ENCODE measurements at regions not wholly inside any gene's neighbourhood (a gene's known extent, or its start where the extent isn't known, plus 50 kb on each side); places are given as distances from the start of the nearest gene placed in this dataset.

GRCh38 chr10:128568491-128568890, 442.3 kb upstream of the MKI67 start:
- no peak overlapping the region for H3K4me3 ChIP-seq (replicated peaks; ENCODE audit: low read depth, low read length)
- DNase-seq (ENCODE audit: low read depth): no peak
- TF ChIP-seq, protein P1, sequence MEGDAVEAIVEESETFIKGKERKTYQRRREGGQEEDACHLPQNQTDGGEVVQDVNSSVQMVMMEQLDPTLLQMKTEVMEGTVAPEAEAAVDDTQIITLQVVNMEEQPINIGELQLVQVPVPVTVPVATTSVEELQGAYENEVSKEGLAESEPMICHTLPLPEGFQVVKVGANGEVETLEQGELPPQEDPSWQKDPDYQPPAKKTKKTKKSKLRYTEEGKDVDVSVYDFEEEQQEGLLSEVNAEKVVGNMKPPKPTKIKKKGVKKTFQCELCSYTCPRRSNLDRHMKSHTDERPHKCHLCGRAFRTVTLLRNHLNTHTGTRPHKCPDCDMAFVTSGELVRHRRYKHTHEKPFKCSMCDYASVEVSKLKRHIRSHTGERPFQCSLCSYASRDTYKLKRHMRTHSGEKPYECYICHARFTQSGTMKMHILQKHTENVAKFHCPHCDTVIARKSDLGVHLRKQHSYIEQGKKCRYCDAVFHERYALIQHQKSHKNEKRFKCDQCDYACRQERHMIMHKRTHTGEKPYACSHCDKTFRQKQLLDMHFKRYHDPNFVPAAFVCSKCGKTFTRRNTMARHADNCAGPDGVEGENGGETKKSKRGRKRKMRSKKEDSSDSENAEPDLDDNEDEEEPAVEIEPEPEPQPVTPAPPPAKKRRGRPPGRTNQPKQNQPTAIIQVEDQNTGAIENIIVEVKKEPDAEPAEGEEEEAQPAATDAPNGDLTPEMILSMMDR (IDR thresholded peaks at IDR 0.05; ENCODE audit: low read length, missing control alignments): no peak

GRCh38 chr10:128568990-128569945, 443.0 kb upstream of the MKI67 start:
- no peak for DNase-seq (ENCODE audit: low read depth)
- H3K4me3 ChIP-seq (replicated peaks; ENCODE audit: low read depth, low read length): no peak overlapping the region
- TF ChIP-seq, protein P1 (IDR thresholded peaks at IDR 0.05; ENCODE audit: low read length, missing control alignments): no peak

DNA sequence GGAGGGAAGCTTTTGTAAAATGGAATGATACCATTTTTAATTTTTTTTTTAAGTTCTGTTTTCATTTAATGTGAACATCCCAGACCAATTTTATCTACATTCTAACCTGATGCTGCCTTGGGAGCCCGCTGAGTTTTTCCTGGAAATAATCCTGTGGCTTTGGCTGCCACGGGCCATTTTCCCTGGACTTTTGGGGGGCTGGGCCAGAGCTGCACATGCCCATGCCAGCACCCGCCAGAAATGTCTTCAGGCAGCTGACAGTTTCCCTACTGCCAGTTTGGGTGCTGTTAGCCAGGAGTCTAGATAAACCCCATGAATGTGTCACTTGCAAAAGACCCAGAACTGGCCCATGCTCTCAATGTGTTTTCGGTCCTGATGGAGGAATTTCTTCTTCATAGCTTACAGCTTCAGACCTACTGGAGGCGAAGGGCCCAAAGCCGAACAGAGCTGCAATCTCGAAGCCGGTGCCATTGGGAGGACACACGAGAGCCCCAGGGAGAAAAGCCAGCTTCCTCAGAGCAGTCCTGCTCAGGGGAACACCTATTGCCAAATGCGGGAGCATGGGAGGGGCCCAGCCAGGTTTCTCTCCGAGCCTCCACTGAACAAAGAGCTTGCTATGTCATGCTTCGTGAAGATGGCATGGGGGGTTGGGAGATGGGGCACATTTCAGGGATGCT, 444.2 kb upstream of the MKI67 start:
- TF ChIP-seq, protein P1 (IDR thresholded peaks at IDR 0.05; ENCODE audit: low read length, missing control alignments): no peak
- H3K4me3 ChIP-seq (replicated peaks; ENCODE audit: low read depth, low read length): no peak overlapping the region
- DNase-seq (ENCODE audit: low read depth): no peak

DNA sequence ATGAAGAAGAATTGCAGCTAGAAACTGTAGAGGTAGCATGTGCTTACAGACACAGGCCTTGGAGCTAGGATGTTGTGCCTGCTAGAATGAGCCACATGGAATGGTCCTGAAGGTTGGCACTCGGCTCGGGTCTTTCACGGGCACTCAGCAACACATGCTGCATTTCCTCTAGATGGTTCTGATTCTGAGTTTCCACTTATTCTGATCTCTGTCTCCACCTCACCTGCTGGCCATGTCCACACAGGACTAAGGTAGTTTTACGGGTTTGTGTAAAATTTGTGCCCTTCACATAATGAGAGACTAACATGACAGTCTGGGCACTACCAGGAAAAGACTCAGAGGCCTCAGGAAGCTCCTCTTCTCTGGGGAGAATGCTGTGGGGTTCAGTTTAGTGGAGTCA, 444.8 kb upstream of the MKI67 start:
- H3K4me3 ChIP-seq (replicated peaks; ENCODE audit: low read depth, low read length): no peak overlapping the region
- TF ChIP-seq, protein P1 (IDR thresholded peaks at IDR 0.05; ENCODE audit: low read length, missing control alignments): no peak
- no peak for DNase-seq (ENCODE audit: low read depth)

- H3K4me3 ChIP-seq (replicated peaks; ENCODE audit: low read depth, low read length): no peak overlapping the region
- DNase-seq (ENCODE audit: low read depth): no peak
- TF ChIP-seq, protein P1 (IDR thresholded peaks at IDR 0.05; ENCODE audit: low read length, missing control alignments): no peak
Measured at GRCh38 chr10:128571745-128572144, 445.5 kb upstream of the MKI67 start.

DNA sequence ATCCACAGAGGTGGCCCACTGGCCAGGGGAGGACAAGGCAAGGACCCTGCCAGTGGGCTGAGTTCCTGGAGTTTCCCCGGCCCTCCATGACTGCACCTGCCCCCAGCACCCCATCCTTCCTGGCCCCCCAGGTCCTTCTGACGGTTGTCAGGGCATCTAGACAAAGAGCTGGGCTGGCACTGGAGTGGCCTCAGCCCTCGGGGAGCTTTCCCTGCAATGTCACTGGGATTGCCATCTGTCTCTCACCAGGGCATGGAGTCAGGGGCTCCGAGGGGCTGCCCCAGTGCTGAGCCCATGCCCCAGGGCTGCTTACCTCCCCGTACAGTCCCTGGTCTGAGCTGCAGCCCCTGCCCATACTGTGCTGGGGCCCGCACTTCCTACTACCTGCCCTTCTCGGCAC, 446.5 kb upstream of the MKI67 start:
- H3K4me3 ChIP-seq (replicated peaks; ENCODE audit: low read depth, low read length): no peak overlapping the region
- TF ChIP-seq, protein P1 (IDR thresholded peaks at IDR 0.05; ENCODE audit: low read length, missing control alignments): no peak
- DNase-seq (ENCODE audit: low read depth): no peak

Measured in fibroblast of pulmonary artery (primary cell).